ENCODE measurements at regions not wholly inside any gene's neighbourhood (a gene's known extent, or its start where the extent isn't known, plus 50 kb on each side); places are given as distances from the start of the nearest gene placed in this dataset.

DNA sequence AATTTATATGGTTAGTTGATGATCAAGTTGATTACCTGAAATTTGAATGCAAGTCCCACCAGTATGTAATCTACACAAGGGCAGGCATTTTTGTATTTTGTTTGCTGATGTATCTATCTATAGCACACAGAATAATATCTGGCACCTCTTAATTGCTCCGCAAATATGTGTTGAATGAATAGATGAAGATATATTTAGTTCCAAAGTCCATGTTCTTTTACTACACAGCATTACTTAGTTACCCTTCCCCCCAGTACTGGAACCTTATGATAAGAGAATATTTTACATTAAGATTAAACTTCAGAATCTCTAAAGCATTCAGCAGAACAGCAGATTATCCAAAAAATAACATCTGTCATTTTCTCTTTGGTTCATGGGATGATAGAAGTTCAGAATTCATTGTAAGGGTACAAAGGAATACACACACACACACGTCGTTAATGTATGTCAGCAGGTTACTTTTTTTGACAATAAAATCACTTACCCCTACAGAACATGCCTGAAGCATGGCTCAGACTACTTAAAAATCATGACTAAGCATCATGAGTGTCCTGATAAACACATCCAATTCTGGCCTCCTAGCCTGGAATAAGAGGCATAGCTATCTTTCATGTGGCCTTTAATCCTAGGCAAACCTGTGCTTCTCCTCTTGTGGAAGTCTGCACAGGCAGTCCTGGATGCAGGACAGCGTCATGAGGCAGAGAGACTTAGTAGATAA is 148.9 kb upstream of the TBC1D5 start (continued):
- TF ChIP-seq, protein P1, sequence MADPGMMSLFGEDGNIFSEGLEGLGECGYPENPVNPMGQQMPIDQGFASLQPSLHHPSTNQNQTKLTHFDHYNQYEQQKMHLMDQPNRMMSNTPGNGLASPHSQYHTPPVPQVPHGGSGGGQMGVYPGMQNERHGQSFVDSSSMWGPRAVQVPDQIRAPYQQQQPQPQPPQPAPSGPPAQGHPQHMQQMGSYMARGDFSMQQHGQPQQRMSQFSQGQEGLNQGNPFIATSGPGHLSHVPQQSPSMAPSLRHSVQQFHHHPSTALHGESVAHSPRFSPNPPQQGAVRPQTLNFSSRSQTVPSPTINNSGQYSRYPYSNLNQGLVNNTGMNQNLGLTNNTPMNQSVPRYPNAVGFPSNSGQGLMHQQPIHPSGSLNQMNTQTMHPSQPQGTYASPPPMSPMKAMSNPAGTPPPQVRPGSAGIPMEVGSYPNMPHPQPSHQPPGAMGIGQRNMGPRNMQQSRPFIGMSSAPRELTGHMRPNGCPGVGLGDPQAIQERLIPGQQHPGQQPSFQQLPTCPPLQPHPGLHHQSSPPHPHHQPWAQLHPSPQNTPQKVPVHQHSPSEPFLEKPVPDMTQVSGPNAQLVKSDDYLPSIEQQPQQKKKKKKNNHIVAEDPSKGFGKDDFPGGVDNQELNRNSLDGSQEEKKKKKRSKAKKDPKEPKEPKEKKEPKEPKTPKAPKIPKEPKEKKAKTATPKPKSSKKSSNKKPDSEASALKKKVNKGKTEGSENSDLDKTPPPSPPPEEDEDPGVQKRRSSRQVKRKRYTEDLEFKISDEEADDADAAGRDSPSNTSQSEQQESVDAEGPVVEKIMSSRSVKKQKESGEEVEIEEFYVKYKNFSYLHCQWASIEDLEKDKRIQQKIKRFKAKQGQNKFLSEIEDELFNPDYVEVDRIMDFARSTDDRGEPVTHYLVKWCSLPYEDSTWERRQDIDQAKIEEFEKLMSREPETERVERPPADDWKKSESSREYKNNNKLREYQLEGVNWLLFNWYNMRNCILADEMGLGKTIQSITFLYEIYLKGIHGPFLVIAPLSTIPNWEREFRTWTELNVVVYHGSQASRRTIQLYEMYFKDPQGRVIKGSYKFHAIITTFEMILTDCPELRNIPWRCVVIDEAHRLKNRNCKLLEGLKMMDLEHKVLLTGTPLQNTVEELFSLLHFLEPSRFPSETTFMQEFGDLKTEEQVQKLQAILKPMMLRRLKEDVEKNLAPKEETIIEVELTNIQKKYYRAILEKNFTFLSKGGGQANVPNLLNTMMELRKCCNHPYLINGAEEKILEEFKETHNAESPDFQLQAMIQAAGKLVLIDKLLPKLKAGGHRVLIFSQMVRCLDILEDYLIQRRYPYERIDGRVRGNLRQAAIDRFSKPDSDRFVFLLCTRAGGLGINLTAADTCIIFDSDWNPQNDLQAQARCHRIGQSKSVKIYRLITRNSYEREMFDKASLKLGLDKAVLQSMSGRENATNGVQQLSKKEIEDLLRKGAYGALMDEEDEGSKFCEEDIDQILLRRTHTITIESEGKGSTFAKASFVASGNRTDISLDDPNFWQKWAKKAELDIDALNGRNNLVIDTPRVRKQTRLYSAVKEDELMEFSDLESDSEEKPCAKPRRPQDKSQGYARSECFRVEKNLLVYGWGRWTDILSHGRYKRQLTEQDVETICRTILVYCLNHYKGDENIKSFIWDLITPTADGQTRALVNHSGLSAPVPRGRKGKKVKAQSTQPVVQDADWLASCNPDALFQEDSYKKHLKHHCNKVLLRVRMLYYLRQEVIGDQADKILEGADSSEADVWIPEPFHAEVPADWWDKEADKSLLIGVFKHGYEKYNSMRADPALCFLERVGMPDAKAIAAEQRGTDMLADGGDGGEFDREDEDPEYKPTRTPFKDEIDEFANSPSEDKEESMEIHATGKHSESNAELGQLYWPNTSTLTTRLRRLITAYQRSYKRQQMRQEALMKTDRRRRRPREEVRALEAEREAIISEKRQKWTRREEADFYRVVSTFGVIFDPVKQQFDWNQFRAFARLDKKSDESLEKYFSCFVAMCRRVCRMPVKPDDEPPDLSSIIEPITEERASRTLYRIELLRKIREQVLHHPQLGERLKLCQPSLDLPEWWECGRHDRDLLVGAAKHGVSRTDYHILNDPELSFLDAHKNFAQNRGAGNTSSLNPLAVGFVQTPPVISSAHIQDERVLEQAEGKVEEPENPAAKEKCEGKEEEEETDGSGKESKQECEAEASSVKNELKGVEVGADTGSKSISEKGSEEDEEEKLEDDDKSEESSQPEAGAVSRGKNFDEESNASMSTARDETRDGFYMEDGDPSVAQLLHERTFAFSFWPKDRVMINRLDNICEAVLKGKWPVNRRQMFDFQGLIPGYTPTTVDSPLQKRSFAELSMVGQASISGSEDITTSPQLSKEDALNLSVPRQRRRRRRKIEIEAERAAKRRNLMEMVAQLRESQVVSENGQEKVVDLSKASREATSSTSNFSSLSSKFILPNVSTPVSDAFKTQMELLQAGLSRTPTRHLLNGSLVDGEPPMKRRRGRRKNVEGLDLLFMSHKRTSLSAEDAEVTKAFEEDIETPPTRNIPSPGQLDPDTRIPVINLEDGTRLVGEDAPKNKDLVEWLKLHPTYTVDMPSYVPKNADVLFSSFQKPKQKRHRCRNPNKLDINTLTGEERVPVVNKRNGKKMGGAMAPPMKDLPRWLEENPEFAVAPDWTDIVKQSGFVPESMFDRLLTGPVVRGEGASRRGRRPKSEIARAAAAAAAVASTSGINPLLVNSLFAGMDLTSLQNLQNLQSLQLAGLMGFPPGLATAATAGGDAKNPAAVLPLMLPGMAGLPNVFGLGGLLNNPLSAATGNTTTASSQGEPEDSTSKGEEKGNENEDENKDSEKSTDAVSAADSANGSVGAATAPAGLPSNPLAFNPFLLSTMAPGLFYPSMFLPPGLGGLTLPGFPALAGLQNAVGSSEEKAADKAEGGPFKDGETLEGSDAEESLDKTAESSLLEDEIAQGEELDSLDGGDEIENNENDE (IDR thresholded peaks at IDR 0.05; ENCODE audit: insufficient replicate concordance, low read length), result no peak
- TF ChIP-seq CHD2 (IDR thresholded peaks at IDR 0.05; ENCODE audit: low read length), result no peak
- TF ChIP-seq SIX5 (IDR thresholded peaks at IDR 0.05; ENCODE audit: low read depth, low read length), result no peak
- no peak for TF ChIP-seq CBX5 (IDR thresholded peaks at IDR 0.05; ENCODE audit: low read depth, low read length)
- no peak for TF ChIP-seq HDAC2 (IDR thresholded peaks at IDR 0.05; ENCODE audit: borderline replicate concordance in 1 of 2, low read depth in 2 of 2, low read length in 2 of 2)
- TF ChIP-seq SAP30 (IDR thresholded peaks at IDR 0.05; ENCODE audit: insufficient read depth, insufficient replicate concordance, low read length), result no peak
- TF ChIP-seq NANOG (IDR thresholded peaks at IDR 0.05; ENCODE audit: insufficient read depth, low read depth, low read length, poor library complexity, severe bottlenecking), result no peak
- TF ChIP-seq, protein P2, sequence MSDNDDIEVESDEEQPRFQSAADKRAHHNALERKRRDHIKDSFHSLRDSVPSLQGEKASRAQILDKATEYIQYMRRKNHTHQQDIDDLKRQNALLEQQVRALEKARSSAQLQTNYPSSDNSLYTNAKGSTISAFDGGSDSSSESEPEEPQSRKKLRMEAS (IDR thresholded peaks at IDR 0.05), result no peak

Measured in H1 (cell line).